ENCODE measurements at regions not wholly inside any gene's neighbourhood (a gene's known extent, or its start where the extent isn't known, plus 50 kb on each side); places are given as distances from the start of the nearest gene placed in this dataset.
"Not testable (repeated sequence)": the region's sequence is repeated elsewhere in the genome, so short reads cannot be mapped to it uniquely, and the experiment has no call there.

DNA sequence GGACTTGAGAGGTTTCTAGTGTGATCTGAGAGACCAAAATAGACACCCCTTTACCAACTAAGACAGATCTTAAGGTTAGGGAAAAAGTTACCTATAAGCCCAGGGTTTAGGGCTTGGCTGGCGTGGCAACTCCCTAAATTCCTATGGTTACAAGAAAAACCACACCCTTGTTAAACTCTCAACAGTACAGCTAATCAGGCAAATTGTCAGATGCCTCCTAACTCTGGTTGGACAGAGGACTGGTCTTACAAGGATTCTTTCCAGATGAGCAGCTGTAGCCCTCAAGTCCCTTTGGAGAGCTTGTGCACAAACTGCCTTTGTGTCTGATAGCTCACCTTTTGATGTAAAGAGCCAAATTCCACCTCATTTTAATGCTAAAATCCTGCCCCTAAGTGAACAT is 136.9 kb downstream of the BCL2L11 start:
- TF ChIP-seq, protein P1, sequence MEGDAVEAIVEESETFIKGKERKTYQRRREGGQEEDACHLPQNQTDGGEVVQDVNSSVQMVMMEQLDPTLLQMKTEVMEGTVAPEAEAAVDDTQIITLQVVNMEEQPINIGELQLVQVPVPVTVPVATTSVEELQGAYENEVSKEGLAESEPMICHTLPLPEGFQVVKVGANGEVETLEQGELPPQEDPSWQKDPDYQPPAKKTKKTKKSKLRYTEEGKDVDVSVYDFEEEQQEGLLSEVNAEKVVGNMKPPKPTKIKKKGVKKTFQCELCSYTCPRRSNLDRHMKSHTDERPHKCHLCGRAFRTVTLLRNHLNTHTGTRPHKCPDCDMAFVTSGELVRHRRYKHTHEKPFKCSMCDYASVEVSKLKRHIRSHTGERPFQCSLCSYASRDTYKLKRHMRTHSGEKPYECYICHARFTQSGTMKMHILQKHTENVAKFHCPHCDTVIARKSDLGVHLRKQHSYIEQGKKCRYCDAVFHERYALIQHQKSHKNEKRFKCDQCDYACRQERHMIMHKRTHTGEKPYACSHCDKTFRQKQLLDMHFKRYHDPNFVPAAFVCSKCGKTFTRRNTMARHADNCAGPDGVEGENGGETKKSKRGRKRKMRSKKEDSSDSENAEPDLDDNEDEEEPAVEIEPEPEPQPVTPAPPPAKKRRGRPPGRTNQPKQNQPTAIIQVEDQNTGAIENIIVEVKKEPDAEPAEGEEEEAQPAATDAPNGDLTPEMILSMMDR (IDR thresholded peaks at IDR 0.05): not testable (repeated sequence)
- not testable (repeated sequence) for TF ChIP-seq POLR2A (IDR thresholded peaks at IDR 0.05)

Data from esophagus squamous epithelium (tissue), 4 donors.